ENCODE measurements at regions not wholly inside any gene's neighbourhood (a gene's known extent, or its start where the extent isn't known, plus 50 kb on each side); places are given as distances from the start of the nearest gene placed in this dataset.

- TF ChIP-seq POLR2A (IDR thresholded peaks at IDR 0.05; ENCODE audit: low read depth, low read length): no peak
- no peak for TF ChIP-seq TAF1 (IDR thresholded peaks at IDR 0.05; ENCODE audit: borderline replicate concordance, low read depth, low read length)
Observed at GRCh38 chr1:58165073-58165472, 381.5 kb downstream of the OMA1 start.
